ENCODE measurements at regions not wholly inside any gene's neighbourhood (a gene's known extent, or its start where the extent isn't known, plus 50 kb on each side); places are given as distances from the start of the nearest gene placed in this dataset.
A peak's percentile ranks its signal among the peaks of the same experiment; 100 is the strongest.

DNA sequence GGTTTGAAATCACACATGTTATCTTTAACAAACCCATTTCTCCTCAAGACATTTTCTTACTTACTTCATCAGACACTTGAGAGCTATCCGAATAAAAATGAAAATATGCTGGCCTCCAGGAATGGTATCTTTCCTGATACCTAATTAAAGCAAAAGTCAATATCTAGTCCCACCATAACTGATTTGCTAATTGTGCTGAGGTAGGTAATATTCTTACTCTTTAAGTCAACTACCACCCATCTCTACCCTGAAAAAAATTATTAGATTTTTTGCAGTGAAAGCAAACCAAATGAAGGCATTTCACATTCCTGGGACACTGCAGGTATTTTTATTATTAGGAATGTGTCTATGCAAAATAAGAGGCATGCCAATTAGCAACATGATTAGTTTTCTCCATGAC is 175.8 kb downstream of the QDPR start:
- no peak for DNase-seq

DNA sequence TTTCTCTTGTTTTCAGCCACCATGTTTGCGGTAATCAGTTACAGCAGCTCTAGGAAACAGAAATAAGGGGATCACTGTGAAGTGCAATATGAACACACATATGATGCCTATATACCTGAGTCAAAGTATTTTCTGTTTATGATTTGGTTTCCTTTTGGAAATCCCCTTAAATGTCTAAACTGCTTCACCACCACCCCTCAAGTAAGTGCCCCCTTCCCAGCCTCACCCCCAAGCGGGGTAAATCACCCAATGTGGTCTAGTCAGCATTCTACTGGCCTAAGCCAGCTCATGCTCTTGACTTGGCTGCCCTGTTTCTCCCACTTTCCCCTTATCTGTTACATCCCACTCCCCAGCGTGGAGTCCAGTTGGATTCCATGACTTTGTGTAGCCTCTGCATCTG is 176.5 kb downstream of the QDPR start:
- DNase-seq: no peak

DNA sequence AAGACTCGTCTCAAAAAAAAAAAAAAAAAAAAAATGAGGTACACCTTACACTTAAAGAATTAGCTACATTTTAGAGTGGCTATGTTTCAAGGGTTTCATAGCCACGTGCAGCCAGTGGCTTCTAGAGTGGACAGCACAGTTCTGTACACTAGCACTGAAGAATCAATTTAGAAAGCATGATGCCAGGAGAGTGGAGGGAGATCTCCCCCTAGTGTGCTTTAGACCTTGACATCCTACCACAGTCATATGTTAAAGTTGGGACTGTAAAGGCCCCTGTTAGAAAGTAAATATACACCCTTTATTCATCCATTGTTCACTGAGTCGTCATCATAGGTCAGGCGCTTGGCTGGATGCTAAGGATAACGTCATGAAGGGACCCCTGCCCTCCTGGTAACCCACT is 179.4 kb downstream of the QDPR start:
- no peak for DNase-seq

DNA sequence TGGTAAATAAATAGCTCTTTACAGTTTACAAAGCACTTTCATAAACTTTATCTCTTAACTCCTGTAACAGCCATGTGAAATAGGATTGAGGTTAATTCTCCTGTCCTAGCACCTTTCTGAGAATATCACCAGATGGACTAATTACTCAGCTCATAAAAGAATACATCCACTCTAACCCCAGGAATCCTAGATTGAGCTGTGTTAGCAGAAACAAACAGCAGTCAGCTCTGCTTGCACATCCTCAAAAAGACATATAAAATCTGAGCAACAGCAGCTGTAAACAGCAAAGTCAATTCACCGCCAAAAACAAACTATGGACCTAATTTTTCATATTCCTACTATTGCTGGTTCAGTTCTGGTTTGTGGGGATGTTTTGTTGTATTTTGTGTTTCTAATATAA is 182.8 kb downstream of the QDPR start:
- DNase-seq: no peak

DNA sequence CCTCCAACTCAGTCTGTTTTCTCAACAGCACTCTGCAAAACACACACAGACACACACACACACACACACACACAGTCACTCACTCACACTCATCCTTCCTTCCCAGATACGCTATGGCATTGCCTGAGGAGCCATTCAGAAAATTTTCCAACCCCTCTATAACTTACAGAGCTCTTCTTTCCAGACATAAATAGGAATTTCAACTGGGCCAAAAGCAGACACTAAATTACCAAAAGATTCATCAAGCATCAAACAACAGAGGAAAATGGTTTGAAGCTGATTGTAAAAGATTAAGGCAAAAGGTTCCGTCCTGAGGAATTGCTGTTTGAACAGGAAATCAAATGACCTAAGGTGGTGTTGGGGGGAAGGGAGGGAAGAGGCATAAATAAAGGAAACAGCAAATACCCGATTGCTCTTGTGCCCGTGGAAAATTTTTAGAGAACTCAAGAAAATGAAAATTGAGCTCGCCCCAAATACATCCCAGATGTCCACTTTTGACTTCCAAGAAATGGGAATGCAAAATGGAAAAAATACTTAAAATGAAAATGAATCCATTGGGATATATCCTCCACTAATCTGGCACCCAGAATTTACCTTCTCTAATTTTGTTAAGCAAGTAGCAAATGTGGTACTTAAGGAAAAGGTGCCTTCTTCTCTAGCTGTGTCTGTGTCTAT is 183.6 kb downstream of the QDPR start:
- DNase-seq: no peak

DNA sequence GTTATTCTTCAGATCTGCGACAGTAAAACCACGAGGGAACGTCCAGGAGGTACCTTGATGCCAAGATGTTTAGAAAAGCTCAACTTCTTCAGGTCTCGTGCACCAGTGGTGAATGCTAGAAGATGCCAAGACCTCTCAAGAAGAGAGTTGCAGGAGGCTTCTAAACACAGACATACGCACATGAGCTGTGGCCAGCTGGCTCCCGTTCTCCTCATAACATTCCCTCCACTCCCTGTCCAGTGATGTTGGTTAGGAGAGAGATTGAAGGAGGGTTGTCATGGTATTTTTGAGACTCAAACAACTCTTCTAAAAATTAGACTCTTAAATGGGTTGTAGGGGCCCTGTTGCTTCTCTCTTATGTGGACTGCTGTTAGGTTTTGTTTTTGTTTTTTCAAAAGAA is 184.3 kb downstream of the QDPR start:
- no peak for DNase-seq

DNA sequence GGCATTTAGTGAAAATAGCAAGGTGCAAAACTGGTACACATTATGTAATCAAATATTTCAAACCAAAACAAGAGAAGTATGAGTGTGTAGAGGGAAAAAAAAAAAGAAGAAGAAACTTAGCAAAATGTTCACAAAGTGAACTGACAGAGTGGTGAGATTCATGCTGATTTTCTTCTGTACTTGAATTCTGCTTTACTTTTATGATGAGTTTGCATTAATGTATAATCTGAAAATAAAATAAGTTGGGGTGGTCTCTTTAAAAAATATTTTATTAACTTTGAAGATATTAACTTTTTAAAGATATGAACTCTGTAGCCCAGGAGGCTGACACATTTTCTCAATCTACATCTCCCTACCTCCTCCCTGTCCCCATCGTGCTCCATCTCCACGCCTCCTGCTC is 185.1 kb downstream of the QDPR start:
- no peak for DNase-seq

DNA sequence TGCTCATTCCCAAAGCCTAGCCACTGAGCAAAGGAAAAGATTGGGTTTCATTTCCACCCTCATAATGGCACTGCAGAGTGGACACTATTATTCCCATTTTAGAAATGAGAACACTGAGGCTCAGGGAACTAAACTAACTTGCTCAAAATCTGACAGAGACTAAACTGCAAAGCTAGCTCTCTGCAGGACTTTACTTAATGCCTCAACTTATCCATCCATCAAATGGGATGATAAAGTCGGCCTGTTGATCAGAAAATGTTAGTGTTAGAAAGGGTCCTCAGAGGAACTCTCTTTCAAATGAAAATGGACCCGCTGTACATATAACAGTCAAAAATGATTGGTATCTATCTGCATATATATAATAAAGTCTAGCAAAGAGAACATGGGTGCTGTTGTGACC is 186.8 kb downstream of the QDPR start:
- no peak for DNase-seq

DNA sequence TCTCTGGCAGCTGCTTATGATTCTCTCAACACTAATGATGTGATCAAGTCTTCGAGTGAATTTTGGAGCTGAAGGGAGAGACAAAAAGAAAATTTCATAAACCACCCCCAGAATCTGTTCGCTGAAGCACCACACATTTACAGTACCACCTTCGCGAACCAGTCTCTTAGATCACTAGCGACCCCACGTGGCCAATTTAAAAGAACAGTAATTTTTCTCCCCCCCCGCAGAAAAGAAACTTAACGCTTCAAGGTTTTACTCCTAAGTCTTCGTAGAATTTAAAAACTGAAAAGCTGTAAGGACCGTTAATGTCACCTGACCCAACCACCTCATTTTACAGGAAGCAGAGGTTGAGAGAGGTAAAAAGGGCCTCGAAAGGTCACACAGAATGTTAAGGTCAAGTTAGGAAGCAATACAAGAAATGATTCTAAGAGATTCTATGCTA is 187.5 kb downstream of the QDPR start:
- DNase-seq: peak in 5 of 6 experiments; percentile 8 to 32 (median 11)

DNA sequence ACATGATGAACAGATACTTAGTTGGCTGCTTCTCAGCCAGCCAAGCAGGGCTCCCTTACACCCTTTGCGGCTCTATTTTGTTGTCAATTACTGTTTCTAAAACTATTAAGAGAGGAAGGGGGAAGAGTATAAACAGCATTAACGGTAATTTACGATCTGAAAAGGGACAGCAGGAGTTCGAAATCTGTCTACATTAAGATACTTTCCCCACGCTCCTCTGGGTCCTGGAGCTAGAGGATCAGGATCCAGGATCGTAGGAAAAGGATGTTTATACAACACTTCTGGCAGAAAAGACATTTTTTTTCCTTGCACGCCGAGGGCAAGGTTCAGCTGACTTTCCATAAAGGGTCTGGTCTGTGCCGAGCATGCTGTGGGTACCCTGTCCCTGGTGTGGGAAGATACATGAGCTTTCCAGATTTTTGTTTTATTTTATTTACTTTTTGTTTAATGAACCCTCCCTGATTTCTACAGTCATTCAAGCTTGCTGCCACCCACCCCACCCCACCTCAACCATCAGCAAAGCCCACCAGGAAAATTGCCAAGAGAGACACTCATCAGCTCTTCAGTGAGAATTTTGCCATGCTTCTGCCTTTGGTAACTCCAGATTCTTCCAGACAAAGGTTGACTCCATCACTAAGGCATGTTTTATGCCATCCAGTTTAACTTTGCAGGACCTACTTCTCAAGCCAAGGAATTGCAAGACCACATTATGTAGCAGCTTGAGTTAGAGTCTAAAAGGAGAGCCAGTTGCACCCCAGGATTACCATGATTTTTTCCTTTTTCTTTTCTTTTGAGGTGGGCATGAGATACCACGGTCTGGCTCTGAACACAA is 188.1 kb downstream of the QDPR start:
- no peak for DNase-seq

DNA sequence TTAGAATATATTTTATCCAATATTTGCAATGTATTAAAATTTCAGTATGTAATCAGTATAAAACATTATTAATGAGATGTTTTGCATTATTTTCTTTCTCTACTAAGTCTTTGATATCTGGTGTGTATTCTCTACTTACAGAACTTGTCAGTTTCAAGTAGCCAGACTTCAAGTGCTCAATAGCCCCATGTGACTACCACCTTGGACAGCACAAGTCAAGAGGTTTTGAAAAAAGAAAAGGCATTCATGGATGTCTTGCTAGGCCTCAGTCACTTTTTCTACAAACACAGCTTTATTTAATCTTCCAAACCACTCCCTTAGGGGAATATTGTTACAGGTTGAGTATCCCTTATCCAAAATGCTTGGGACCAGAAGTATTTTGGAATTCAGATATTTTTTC is 189.4 kb downstream of the QDPR start:
- DNase-seq: no peak

DNA sequence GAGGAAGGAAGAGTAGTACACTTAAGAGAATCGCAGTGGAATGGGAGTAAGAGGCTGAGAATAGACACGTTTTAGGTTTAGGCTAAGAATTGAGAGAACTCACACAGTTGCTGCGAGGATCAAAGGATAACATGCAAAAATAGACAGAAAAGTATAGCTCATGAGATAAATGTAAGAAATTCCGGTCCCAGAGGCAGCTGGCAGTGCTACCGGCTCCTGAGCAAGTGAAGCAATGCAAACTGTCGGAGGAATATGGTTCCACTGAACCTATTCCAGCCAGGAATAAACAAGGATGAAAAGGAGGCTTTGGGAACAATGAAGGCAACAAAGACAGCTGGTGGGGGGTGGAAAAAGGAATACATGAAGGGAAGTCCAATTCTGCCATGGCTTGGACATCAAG is 191.8 kb downstream of the QDPR start:
- DNase-seq: no peak

DNA sequence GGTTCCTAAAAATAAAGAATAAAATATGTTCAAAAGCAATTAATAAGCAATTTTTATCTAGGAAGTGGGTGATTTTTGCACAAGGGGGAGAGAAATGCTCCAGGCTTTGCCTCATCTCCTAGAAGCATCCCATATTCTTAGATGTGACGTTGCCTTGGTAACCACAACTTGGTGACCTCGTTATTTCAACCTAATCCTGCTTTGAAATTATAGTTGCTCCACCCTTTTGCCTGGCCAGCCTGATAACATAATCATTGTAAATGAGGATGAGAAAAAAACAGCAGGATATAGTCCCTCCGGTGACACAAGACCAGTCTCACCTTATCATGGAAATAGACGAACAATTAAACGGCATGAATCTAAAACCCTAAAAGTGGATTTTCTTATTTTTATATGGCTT is 194.4 kb downstream of the QDPR start:
- DNase-seq: no peak

DNA sequence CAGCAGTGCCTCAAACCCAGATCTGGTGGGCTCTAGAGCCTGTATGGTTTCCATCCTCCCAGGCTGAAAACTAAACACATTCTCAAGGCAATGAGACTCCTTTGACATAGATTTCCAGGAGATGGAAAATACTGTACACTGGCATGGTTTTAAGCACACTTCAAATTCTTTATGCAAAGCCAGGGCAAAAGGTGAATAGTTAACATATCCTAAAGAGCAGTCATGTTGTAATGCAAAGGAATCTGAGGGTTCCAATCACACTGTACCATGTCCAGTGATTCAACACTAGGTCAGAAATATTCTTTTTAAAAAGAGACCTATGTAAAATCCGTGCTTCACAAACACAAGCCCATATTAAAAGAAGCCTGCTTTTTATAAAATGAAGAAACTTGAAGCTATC is 195.3 kb downstream of the QDPR start:
- no peak for DNase-seq

DNA sequence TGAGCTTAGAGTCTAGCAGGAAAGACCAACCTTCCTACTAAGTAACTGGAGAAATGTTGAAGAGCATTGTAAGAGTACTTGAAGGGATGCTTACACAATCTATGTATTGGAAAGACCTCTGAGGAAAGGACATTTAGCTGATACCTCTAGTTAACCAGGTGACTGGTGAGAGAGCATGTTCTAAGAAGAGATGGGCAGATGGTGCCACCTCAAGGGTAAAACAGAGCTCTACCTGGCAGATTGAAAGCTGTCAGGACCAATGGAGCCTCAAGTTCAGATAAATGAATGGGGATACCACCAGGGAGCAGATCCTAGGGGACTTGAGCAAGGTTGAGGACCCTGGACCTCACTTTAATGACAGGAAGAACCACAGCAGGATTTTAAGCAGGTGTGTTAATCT is 196.4 kb downstream of the QDPR start:
- DNase-seq: no peak

DNA sequence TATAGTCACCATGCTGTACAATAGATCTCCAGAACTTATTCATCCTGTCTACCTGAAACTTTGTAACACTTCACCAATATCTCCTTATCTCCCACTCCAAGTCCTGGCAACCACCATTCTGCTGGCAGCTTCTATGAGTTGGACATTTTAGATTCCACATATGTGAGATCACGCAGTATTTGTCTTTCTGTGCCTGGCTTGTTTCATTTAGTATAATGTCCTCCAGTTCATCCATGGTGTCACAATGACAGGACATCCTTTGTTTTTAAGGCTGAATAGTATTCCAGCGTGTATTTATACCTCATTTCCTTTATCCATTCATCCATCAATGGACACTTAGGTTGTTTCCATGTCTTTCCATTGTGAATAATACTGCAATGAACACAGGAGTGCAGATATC is 198.7 kb downstream of the QDPR start:
- DNase-seq: no peak

DNA sequence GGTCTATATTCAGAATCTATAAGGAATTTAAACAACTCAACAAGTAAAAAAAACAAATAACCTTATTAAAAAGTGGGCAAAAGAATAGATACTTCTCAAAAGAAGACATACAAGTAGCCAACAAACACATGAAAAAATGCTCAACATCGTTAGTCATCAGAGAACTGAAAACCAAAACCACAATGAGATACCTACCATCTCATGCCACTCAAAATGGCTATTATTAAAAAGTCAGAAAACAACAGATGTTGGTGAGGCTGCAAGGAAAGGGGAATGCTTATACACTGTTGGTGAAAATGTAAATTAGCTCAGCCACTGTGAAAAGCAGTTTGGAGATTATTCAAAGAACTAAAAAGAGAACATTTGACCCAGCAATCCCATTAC is 201.6 kb downstream of the QDPR start:
- DNase-seq: no peak

DNA sequence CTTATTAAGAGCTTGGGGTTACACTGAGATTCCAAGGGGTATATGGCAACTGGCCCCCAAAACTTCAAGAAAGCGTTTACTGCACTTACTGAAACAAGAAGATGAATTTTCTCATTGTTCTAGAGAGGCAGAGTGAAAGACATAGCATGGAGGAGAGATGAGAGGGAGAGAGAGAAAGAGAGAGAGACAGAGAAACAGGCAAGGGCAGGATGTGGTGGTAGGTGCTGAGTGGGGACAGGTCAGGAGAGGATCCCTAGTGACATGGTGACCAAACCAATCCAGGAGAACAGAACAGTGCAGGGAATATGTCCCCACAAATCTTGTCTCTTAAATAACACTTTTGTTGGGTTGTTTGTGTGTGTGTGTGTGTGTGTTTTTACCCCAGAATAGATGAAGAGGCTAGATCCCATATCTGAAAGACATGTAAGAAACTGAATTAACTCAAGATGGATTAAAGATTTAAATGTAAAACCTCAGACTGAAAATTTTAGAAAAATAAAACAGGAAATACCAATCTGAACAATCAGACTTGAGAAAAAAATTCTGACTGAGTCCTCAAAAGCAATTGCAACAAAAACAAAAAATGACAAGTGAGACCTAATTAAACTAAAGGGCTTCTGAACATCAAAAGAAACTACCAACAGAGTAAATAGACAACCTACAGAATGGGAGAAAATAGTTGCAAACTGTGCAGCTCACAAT is 202.2 kb downstream of the QDPR start:
- no peak for DNase-seq

DNA sequence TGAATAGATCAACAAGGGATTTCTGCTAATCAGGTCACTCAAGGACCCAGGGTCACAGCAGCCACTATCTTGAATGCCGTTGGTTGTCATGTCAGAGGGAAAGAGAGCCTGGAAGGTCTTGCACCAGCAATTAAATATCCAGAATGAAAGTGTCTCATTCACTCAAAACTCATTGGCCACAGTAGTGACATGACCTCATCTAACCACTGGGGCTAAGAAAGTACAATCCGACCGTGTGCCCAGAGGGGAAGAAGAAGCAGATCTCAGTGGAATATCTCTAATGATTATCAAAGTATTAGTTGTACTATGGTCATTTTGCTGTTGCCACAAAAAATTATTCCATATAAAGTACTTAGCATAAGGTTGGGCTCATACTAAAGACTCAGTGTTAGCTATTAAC is 210.0 kb downstream of the QDPR start:
- DNase-seq: no peak

DNA sequence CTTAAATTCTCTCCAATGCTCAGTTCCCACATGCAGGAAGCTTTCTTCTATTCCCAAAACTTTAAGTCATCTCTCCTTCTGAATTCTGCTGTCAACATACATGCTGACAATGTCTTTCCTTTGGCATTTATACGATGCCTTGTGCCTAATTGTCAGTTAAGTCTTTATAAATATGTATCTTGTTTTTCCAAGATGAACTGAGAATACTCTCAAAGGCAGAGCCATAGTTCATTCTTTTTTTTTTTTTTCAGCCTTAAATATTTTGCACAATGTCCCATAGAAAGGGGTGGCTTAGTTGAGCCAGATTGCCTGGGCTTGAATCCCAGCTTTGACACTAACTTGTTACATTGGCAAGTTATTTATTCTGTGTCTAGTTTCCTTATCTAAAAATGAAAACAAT is 210.6 kb downstream of the QDPR start:
- no peak for DNase-seq

DNA sequence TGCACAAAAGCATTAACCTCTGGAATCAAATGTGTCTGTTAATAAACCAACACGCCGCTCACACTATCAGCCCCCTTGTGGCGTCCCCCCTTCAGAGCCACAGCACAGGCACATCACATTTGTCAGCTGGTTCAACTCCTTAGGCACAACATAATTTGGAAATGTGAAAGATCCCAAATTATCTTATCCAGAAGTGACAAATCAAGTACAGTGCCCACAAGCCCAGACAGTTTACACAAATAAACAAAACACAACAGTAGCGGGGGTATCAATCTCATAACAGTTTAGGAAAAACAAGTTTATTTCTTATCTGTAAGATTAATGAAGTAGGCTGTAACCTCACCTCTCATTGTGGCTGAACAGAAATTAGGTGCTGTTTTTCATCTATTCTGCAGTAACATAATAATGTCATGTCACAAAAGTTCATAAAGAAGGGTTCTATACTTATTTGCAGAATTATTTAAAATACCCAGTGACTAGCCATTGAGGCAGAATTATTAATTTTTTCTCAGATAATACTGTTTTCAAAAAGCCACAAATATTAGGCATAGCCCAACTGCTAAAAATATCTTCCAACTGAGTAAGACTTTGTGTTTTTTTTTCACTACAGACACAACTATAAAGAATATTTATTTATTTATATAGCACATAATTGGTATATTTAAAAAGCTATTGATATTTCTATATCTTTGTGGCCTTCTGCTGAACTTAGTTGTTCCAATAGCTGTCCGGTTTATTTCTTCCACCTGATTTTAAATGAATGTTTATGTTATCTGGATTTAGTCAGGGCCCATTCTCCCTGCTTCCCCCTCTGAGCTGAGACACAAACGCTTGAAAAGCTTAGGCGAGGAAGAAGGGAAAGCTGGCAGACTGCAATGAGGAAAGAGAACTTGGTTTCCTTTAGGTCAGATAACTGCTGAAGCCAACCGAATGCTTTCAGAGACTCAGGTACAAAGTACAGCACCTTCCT is 214.7 kb downstream of the QDPR start:
- no peak for DNase-seq

DNA sequence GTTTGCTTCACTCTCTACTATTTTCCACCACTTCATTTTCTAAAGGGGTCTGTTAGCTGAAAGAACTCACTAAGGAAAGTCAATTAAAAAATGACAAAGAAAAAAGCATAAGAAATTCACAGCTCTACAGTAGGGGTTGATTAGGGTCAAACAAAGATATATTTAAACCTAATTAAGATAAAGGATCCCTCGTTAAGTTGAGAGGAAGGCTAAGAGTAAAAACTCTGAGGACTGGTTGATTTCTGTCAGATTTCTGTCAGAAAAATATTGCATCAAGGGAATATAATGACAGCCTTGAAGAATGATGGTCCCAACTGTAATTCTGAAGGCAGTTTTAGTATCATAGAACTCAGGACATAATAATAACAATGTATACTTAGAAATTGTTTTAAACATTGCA is 218.0 kb downstream of the QDPR start:
- no peak for DNase-seq

DNA sequence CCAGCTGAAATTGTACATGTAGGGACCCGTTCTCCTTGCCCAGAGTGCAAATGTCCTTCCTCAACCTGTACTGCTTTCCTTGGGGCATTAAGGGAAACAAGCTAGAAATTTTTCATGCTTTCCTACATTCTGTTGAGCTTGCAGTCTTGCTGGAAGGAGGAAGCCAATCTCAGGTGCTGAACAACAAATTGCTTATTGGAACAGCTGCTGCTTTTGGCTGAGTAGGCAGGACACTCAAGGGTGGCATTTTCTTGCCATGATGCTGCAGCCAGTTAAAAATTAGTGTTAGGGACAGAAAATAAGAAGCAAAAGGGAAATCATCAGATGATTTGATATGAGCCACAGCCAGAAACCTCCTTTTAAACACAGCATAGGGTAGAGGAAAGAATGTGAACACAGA is 223.7 kb downstream of the QDPR start:
- DNase-seq: no peak
